ENCODE measurements at regions not wholly inside any gene's neighbourhood (a gene's known extent, or its start where the extent isn't known, plus 50 kb on each side); places are given as distances from the start of the nearest gene placed in this dataset.

DNA sequence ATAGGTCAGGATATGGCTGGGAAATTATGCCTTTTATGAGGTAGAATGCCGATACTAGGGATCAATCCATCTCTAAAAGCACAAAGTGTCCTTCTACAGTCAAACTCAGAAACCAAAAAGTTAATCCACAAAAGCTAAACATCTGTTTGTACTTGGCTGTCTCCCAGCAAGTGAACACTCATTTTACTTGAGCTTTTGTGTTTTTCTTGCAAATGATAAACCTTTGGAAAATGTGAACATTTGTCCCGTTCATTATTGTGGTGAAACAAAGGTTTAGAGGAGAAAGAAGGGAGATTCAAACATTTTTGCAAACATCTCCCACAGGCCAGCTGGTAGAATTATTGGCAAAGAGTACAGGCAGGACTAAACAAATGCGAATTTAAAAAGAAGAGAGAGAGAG is 300.6 kb upstream of the SPANXN1 start:
- H3K4me1 ChIP-seq (ENCODE audit: insufficient read depth, low read length): no peaks in the 10 kb centered on the region
- H3K4me2 ChIP-seq (ENCODE audit: insufficient read depth, low read length): no peak overlapping the region
- no peaks in the 10 kb centered on the region for H3K79me2 ChIP-seq (ENCODE audit: insufficient read depth, low read length)
- H3K36me3 ChIP-seq (ENCODE audit: insufficient read depth, low read length): no peaks in the 10 kb centered on the region
- no peak overlapping the region for H2AFZ ChIP-seq (ENCODE audit: low read length)
- no peaks in the 10 kb centered on the region for H3K27me3 ChIP-seq (ENCODE audit: insufficient read depth, low read length)
- DNase-seq (ENCODE audit: insufficient read length, low spot score, missing footprints): no peak
- H4K20me1 ChIP-seq (ENCODE audit: insufficient read depth, low read length): no peaks in the 10 kb centered on the region
- no peak overlapping the region for H3K27ac ChIP-seq (ENCODE audit: low read depth, low read length)
- TF ChIP-seq, protein P1, sequence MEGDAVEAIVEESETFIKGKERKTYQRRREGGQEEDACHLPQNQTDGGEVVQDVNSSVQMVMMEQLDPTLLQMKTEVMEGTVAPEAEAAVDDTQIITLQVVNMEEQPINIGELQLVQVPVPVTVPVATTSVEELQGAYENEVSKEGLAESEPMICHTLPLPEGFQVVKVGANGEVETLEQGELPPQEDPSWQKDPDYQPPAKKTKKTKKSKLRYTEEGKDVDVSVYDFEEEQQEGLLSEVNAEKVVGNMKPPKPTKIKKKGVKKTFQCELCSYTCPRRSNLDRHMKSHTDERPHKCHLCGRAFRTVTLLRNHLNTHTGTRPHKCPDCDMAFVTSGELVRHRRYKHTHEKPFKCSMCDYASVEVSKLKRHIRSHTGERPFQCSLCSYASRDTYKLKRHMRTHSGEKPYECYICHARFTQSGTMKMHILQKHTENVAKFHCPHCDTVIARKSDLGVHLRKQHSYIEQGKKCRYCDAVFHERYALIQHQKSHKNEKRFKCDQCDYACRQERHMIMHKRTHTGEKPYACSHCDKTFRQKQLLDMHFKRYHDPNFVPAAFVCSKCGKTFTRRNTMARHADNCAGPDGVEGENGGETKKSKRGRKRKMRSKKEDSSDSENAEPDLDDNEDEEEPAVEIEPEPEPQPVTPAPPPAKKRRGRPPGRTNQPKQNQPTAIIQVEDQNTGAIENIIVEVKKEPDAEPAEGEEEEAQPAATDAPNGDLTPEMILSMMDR (IDR thresholded peaks at IDR 0.05; ENCODE audit: extremely low read depth, low read depth, low read length): no peak
- H3K9me3 ChIP-seq (ENCODE audit: low read depth, low read length): no peaks in the 10 kb centered on the region
- no peak overlapping the region for H3K4me3 ChIP-seq (ENCODE audit: insufficient read depth, low read length)
